GM12864 (cell line): ENCODE measurements at regions not wholly inside any gene's neighbourhood (a gene's known extent, or its start where the extent isn't known, plus 50 kb on each side); places are given as distances from the start of the nearest gene placed in this dataset.
A peak's percentile ranks its signal among the peaks of the same experiment; 100 is the strongest.
"Not testable (repeated sequence)": the region's sequence is repeated elsewhere in the genome, so short reads cannot be mapped to it uniquely, and the experiment has no call there.

ENCODE experiments used
- DNase-seq: peaks from one replicate; pipeline ENCODE4 v3.0.0-alpha.2; 2011; ENCODE audit warnings: low read depth
- H3K4me3 ChIP-seq: 2 replicates; pipeline ENCODE4 v1.5.1; 2011; ENCODE audit warnings: mild to moderate bottlenecking, low read depth, low read length, control low read depth
- CTCF ChIP-seq: IDR thresholded peaks from 2 replicates; pipeline ENCODE4 v1.5.1; 2011; ENCODE audit warnings: low read depth, mild to moderate bottlenecking, moderate library complexity, low read length, control low read depth, inconsistent platforms; ENCODE audit errors: missing control alignments

GRCh38 chr12:97701901-97702300 lies 239.3 kb downstream of the RMST start:
- no peak overlapping the region for H3K4me3 ChIP-seq
- TF ChIP-seq CTCF, result no peak
- no peak for DNase-seq

GRCh38 chr12:97711392-97711791 lies 248.8 kb downstream of the RMST start:
- no peak for DNase-seq
- TF ChIP-seq CTCF, result no peak
- no peak overlapping the region for H3K4me3 ChIP-seq

GRCh38 chr12:97713270-97713669 lies 250.7 kb downstream of the RMST start:
- no peak overlapping the region for H3K4me3 ChIP-seq
- DNase-seq, result no peak
- TF ChIP-seq CTCF, result no peak

- no peak overlapping the region for H3K4me3 ChIP-seq
- DNase-seq, result no peak
- TF ChIP-seq CTCF, result no peak
Observed at GRCh38 chr12:97714107-97714563, 251.5 kb downstream of the RMST start.

- DNase-seq, result no peak
- no peak overlapping the region for H3K4me3 ChIP-seq
- TF ChIP-seq CTCF, result peak; percentile 17
Observed at GRCh38 chr12:97716356-97716755, 253.8 kb downstream of the RMST start.

- DNase-seq, H3K4me3 ChIP-seq: not testable (repeated sequence)
Observed at GRCh38 chr12:97723801-97724200, 261.2 kb downstream of the RMST start.

GRCh38 chr12:97745406-97746101 lies 282.9 kb downstream of the RMST start:
- TF ChIP-seq CTCF, result no peak
- no peak for DNase-seq
- H3K4me3 ChIP-seq, result no peak overlapping the region

- no peak for DNase-seq
- H3K4me3 ChIP-seq, result no peak overlapping the region
- no peak for TF ChIP-seq CTCF
Observed at GRCh38 chr12:97748298-97748697, 285.7 kb downstream of the RMST start.
